Endodermal cell (in vitro differentiated cells): ENCODE measurements at regions not wholly inside any gene's neighbourhood (a gene's known extent, or its start where the extent isn't known, plus 50 kb on each side); places are given as distances from the start of the nearest gene placed in this dataset.

Experiments used
- DNase-seq: peaks from one replicate; pipeline ENCODE4 v3.0.0-alpha.2; 2017
- H3K27ac ChIP-seq: 2 replicates; pipeline ENCODE4 v1.5.1; 2013; ENCODE audit warnings: mild to moderate bottlenecking, low read depth, low read length, moderate library complexity
- H3K27me3 ChIP-seq: 2 replicates; pipeline ENCODE4 v1.6.1; 2013; ENCODE audit warnings: mild to moderate bottlenecking, low read length, moderate library complexity; ENCODE audit not compliant: insufficient read depth, control insufficient read depth, poor library complexity, severe bottlenecking
- H3K36me3 ChIP-seq: 2 replicates; pipeline ENCODE4 v1.7.0; 2013; ENCODE audit warnings: mild to moderate bottlenecking, low read length, moderate library complexity; ENCODE audit not compliant: control insufficient read depth, insufficient read depth
- H3K4me1 ChIP-seq: one replicate; pipeline ENCODE4 v1.7.0; 2013; ENCODE audit warnings: low read length; ENCODE audit not compliant: control insufficient read depth, insufficient read depth
- H3K4me3 ChIP-seq: 2 replicates; pipeline ENCODE4 v1.5.1; 2013; ENCODE audit warnings: mild to moderate bottlenecking, low read length, moderate library complexity
- H3K9ac ChIP-seq: 2 replicates; pipeline ENCODE4 v1.6.1; 2013; ENCODE audit warnings: mild to moderate bottlenecking, low read length, moderate library complexity; ENCODE audit not compliant: poor library complexity, severe bottlenecking; ENCODE audit errors: extremely low read depth
- H3K9me3 ChIP-seq: 2 replicates; pipeline ENCODE4 v1.6.1; 2013; ENCODE audit warnings: mild to moderate bottlenecking, low read length, moderate library complexity; ENCODE audit not compliant: control insufficient read depth
- H3K27ac Mint-ChIP-seq: 2 replicates; pipeline ENCODE4 v1.8.0; 2020; ENCODE audit warnings: mixed read lengths
- H3K27me3 Mint-ChIP-seq: 2 replicates; pipeline ENCODE4 v1.8.0; 2021; ENCODE audit warnings: mild to moderate bottlenecking, mixed read lengths; ENCODE audit not compliant: insufficient read depth
- H3K36me3 Mint-ChIP-seq: 2 replicates; pipeline ENCODE4 v1.8.0; 2020; ENCODE audit warnings: low read depth, mixed read lengths
- H3K4me1 Mint-ChIP-seq: 2 replicates; pipeline ENCODE4 v1.8.0; 2020; ENCODE audit warnings: mixed read lengths
- H3K4me3 Mint-ChIP-seq: 2 replicates; pipeline ENCODE4 v1.8.0; 2020; ENCODE audit warnings: mild to moderate bottlenecking, moderate library complexity, mixed read lengths
- H3K9me3 Mint-ChIP-seq: 2 replicates; pipeline ENCODE4 v1.8.0; 2020; ENCODE audit warnings: mild to moderate bottlenecking, mixed read lengths
- WGBS, 2 experiments: methylation state at CpG; one replicate each; pipeline versions ENCODE4 v1.1.5 to v1.1.7; 2013; ENCODE audit warnings: missing lambda C conversion rate in 2 of 2, mixed read lengths in 1 of 2; ENCODE audit not compliant: insufficient coverage in 1 of 2, insufficient read length in 1 of 2; 5-methylcytosine and 5-hydroxymethylcytosine counted together
- TF ChIP-seq, protein P1 (sequence below): fragments of 200-600 bp; sonication (generic); conservative IDR thresholded peaks from 2 replicates; pipeline ENCODE4 v1.5.0; 2021; ENCODE audit warnings: antibody characterized with exemption, mild to moderate bottlenecking

DNA sequence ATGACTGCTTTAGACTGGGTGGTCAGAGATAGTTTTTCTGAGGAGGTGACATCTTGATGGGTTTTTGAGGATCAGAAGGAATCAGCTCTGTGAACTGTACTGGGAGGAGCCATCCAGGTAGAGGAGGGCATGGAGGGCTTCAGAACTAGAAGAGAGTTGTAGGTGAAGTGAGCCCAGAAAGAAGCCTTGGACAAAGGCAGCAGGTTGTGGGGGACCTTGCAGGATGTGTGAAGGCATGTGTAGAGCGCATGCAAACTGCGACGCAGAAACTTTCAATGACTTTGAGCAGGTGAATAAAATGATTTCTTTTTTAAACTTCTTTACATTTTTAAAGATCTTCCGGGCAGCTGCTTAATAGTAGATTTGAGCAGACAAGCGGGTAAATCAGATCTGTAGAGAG is 83.9 kb upstream of the SIX2 start:
- H3K4me1 ChIP-seq, result no peaks in the 10 kb centered on the region
- H3K36me3 Mint-ChIP-seq, result no peaks in the 10 kb centered on the region
- H3K36me3 ChIP-seq, result no peaks in the 10 kb centered on the region
- no peak overlapping the region for H3K4me3 ChIP-seq
- DNase-seq, result no peak
- H3K4me3 Mint-ChIP-seq, result no peak overlapping the region
- TF ChIP-seq, protein P1, sequence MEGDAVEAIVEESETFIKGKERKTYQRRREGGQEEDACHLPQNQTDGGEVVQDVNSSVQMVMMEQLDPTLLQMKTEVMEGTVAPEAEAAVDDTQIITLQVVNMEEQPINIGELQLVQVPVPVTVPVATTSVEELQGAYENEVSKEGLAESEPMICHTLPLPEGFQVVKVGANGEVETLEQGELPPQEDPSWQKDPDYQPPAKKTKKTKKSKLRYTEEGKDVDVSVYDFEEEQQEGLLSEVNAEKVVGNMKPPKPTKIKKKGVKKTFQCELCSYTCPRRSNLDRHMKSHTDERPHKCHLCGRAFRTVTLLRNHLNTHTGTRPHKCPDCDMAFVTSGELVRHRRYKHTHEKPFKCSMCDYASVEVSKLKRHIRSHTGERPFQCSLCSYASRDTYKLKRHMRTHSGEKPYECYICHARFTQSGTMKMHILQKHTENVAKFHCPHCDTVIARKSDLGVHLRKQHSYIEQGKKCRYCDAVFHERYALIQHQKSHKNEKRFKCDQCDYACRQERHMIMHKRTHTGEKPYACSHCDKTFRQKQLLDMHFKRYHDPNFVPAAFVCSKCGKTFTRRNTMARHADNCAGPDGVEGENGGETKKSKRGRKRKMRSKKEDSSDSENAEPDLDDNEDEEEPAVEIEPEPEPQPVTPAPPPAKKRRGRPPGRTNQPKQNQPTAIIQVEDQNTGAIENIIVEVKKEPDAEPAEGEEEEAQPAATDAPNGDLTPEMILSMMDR, result no peak
- H3K27ac ChIP-seq, result no peak overlapping the region
- no peak overlapping the region for H3K27ac Mint-ChIP-seq
- H3K9me3 Mint-ChIP-seq, result no peaks in the 10 kb centered on the region
- WGBS, 2 experiments, result 90% methylated on average over 5 of the region's 5 CpGs; no CpG with 5 or more reads in 1 of the 2 experiments
- H3K9ac ChIP-seq, result no peak overlapping the region
- no peaks in the 10 kb centered on the region for H3K4me1 Mint-ChIP-seq
- no peaks in the 10 kb centered on the region for H3K27me3 ChIP-seq
- H3K9me3 ChIP-seq, result no peaks in the 10 kb centered on the region
- peaks cover 4% of the 10 kb centered on the region for H3K27me3 Mint-ChIP-seq

DNA sequence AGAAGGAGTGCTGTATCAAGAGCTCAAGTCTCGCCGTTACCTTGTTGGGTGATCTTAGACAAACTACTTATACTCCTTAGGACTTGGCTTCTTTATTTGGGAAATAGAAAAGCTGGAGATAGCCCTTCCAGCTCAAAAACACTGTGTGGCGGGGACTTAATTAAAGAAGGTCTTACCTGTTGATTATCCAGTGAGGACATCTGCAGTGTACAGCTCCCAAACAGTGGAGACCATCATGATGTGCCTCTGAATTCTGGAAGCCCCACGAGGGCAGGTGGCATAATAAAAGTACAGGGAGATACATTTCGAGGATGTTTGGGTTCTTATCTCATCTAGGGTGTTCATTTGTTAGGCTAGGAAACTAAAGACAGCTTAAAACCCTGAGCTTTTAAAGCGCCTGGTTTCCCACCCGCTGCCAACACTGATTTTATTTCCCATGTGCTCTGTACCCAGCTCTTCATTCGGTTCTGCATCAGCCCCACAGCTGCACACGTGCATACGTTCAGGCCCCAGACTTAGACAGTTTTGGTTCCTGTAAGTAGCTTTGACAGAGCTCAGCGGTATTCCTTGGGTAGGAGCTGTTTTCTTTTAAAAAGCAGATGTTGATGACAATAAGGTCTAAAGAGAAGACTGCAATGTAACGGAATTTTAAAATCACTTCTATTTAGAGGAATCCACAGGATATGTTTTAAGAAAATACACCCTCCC is 80.5 kb upstream of the SIX2 start:
- no peaks in the 10 kb centered on the region for H3K36me3 Mint-ChIP-seq
- peaks cover 4% of the 10 kb centered on the region for H3K27me3 Mint-ChIP-seq
- Histone ChIP-seq H3K9ac (no peak overlapping the region), H3K27ac (no peak overlapping the region), H3K36me3 (no peaks in the 10 kb centered on the region), H3K4me3 (no peak overlapping the region), H3K27me3 (no peaks in the 10 kb centered on the region), H3K9me3 (no peaks in the 10 kb centered on the region), H3K4me1 (no peaks in the 10 kb centered on the region)
- TF ChIP-seq, protein P1, result no peak
- WGBS, 2 experiments, result 83 to 87% methylated on average over 9 to 12 of the region's 12 CpGs
- H3K4me3 Mint-ChIP-seq, result no peak overlapping the region
- H3K27ac Mint-ChIP-seq, result no peak overlapping the region
- DNase-seq, result no peak
- no peaks in the 10 kb centered on the region for H3K4me1 Mint-ChIP-seq
- peaks cover 3% of the 10 kb centered on the region for H3K9me3 Mint-ChIP-seq

DNA sequence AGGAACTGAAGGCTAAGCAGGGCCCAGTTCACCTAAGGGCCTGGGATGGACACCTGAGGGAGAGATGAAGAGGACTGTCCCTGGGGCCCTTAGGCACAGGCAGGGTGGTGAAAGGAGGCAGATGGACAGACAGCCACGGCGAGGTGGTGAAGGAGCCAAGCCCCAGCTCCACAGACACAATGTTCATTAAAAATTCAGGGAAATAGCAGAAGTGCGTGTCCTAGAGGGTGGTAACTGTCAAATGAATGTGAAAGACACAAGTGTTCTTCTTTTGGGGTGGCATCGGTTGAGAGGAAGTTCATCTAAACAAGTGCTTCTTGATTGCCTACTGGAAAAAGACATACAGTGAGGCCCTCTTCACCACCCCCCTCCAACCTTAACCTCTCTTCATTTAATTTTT is 76.2 kb upstream of the SIX2 start:
- Histone ChIP-seq H3K27me3 (no peaks in the 10 kb centered on the region), H3K9me3 (no peaks in the 10 kb centered on the region), H3K27ac (no peak overlapping the region), H3K36me3 (no peaks in the 10 kb centered on the region), H3K9ac (no peak overlapping the region), H3K4me3 (no peak overlapping the region), H3K4me1 (no peaks in the 10 kb centered on the region)
- Mint-ChIP-seq H3K4me1 (peaks cover 10% of the 10 kb centered on the region), H3K27ac (no peak overlapping the region), H3K9me3 (peaks cover 5% of the 10 kb centered on the region), H3K27me3 (peaks cover 2% of the 10 kb centered on the region), H3K36me3 (no peaks in the 10 kb centered on the region), H3K4me3 (no peak overlapping the region)
- no peak for DNase-seq
- TF ChIP-seq, protein P1, result no peak
- 97 to 100% methylated on average over 1 to 4 of the region's 4 CpGs for WGBS, 2 experiments
